Fibroblast of peridontal ligament (primary cell): ENCODE measurements at regions not wholly inside any gene's neighbourhood (a gene's known extent, or its start where the extent isn't known, plus 50 kb on each side); places are given as distances from the start of the nearest gene placed in this dataset.

ENCODE experiments used
- DNase-seq: peaks from one replicate; pipeline ENCODE4 v3.0.0-alpha.2; 2010; ENCODE audit errors: extremely low read depth

- no peak for DNase-seq
Measured at GRCh38 chr14:71396050-71396677, 488.9 kb downstream of the PCNX1 start.

GRCh38 chr14:71397371-71397770, 490.1 kb downstream of the PCNX1 start:
- no peak for DNase-seq

GRCh38 chr14:71398450-71398849, 491.2 kb downstream of the PCNX1 start:
- DNase-seq, result no peak

- DNase-seq, result no peak
Measured at GRCh38 chr14:71399057-71399487, 491.8 kb downstream of the PCNX1 start.

GRCh38 chr14:71400871-71401321, 493.6 kb downstream of the PCNX1 start:
- peak; percentile 74 for DNase-seq

GRCh38 chr14:71402415-71402814, 495.2 kb downstream of the PCNX1 start:
- DNase-seq, result peak; percentile 56

- DNase-seq, result no peak
Measured at GRCh38 chr14:71403656-71404055, 496.4 kb downstream of the PCNX1 start.

GRCh38 chr14:71405676-71406075, 498.4 kb downstream of the PCNX1 start:
- DNase-seq, result no peak

GRCh38 chr14:71408362-71409030, 501.2 kb downstream of the PCNX1 start:
- no peak for DNase-seq

GRCh38 chr14:71410578-71411284, 503.5 kb downstream of the PCNX1 start:
- peak; percentile 43 for DNase-seq

GRCh38 chr14:71411285-71411595, 504.0 kb downstream of the PCNX1 start:
- DNase-seq, result no peak

- no peak for DNase-seq
Measured at GRCh38 chr14:71411738-71412137, 504.5 kb downstream of the PCNX1 start.

GRCh38 chr14:71414631-71415403, 507.6 kb downstream of the PCNX1 start:
- peak; percentile 66 for DNase-seq

- peak; percentile 86 for DNase-seq
Measured at GRCh38 chr14:71415404-71415690, 508.1 kb downstream of the PCNX1 start.

- DNase-seq, result no peak
Measured at GRCh38 chr14:71416392-71416791, 509.1 kb downstream of the PCNX1 start.

GRCh38 chr14:71418532-71419245, 511.4 kb downstream of the PCNX1 start:
- DNase-seq, result no peak

- no peak for DNase-seq
Measured at GRCh38 chr14:71423481-71423880, 508.7 kb upstream of the RGS6 start.

- DNase-seq, result no peak
Measured at GRCh38 chr14:71424941-71425340, 507.3 kb upstream of the RGS6 start.

- no peak for DNase-seq
Measured at GRCh38 chr14:71426001-71426400, 506.2 kb upstream of the RGS6 start.

GRCh38 chr14:71429902-71430301, 502.3 kb upstream of the RGS6 start:
- DNase-seq, result no peak

GRCh38 chr14:71430321-71430677, 501.9 kb upstream of the RGS6 start:
- DNase-seq, result no peak
